WTC11 (cell line): ENCODE measurements at regions not wholly inside any gene's neighbourhood (a gene's known extent, or its start where the extent isn't known, plus 50 kb on each side); places are given as distances from the start of the nearest gene placed in this dataset.

ENCODE experiments used
- AR ChIP-seq: fragments of 250-450 bp; sonication (Bioruptor Pico); IDR thresholded peaks from 2 replicates; pipeline ENCODE4 v1.9.0; 2021; ENCODE audit warnings: mild to moderate bottlenecking
- ARID4B ChIP-seq: sonication (generic); formaldehyde crosslinking; IDR thresholded peaks from 2 replicates; pipeline ENCODE4 v1.8.0; 2023; ENCODE audit warnings: missing genetic modification reagents, mild to moderate bottlenecking, borderline replicate concordance
- ATF2 ChIP-seq: sonication (generic); formaldehyde crosslinking; IDR thresholded peaks from 2 replicates; pipeline ENCODE4 v1.8.1; 2022; ENCODE audit warnings: low read depth, missing genetic modification reagents, borderline replicate concordance
- CREB1 ChIP-seq: sonication (generic); formaldehyde crosslinking; IDR thresholded peaks from 2 replicates; pipeline ENCODE4 v1.8.0; 2023; ENCODE audit warnings: mild to moderate bottlenecking, missing genetic modification reagents
- FOXP1 ChIP-seq: sonication (generic); formaldehyde crosslinking; IDR thresholded peaks from 2 replicates; pipeline ENCODE4 v1.8.0; 2022; ENCODE audit warnings: missing genetic modification reagents, mild to moderate bottlenecking, moderate library complexity, borderline replicate concordance
- GABPB1 ChIP-seq: sonication (generic); formaldehyde crosslinking; IDR thresholded peaks from 2 replicates; pipeline ENCODE4 v1.8.1; 2023; ENCODE audit warnings: mild to moderate bottlenecking, missing genetic modification reagents
- HMGXB4 ChIP-seq: sonication (generic); formaldehyde crosslinking; IDR thresholded peaks from 2 replicates; pipeline ENCODE4 v1.8.1; 2023; ENCODE audit warnings: mild to moderate bottlenecking, moderate library complexity, missing genetic modification reagents
- JUN ChIP-seq: sonication (generic); formaldehyde crosslinking; IDR thresholded peaks from 2 replicates; pipeline ENCODE4 v1.8.0; 2023; ENCODE audit warnings: mild to moderate bottlenecking, missing genetic modification reagents
- KAT7 ChIP-seq: sonication (generic); formaldehyde crosslinking; IDR thresholded peaks from 2 replicates; pipeline ENCODE4 v1.8.1; 2023; ENCODE audit warnings: missing genetic modification reagents, mild to moderate bottlenecking, borderline replicate concordance
- NFYB ChIP-seq: sonication (generic); formaldehyde crosslinking; conservative IDR thresholded peaks from 2 replicates; pipeline ENCODE4 v1.8.0; 2022; ENCODE audit warnings: low read depth, missing genetic modification reagents
- PREB ChIP-seq: sonication (generic); formaldehyde crosslinking; IDR thresholded peaks from 2 replicates; pipeline ENCODE4 v1.8.1; 2022; ENCODE audit warnings: mild to moderate bottlenecking, missing genetic modification reagents, moderate library complexity, borderline replicate concordance
- RORB ChIP-seq: fragments of 250-450 bp; sonication (Bioruptor Pico); IDR thresholded peaks from 2 replicates; pipeline ENCODE4 v1.9.0; 2021; ENCODE audit warnings: mild to moderate bottlenecking
- STAT6 ChIP-seq: sonication (generic); formaldehyde crosslinking; conservative IDR thresholded peaks from 2 replicates; pipeline ENCODE4 v1.8.1; 2023; ENCODE audit warnings: mild to moderate bottlenecking, low read depth, missing genetic modification reagents, moderate library complexity
- ZNF317 ChIP-seq: sonication (generic); formaldehyde crosslinking; IDR thresholded peaks from 2 replicates; pipeline ENCODE4 v1.8.1; 2023; ENCODE audit warnings: low read depth, mild to moderate bottlenecking, moderate library complexity, missing genetic modification reagents, borderline replicate concordance

GRCh38 chr10:113427811-113428558 is 124.9 kb upstream of the HABP2 start (continued):
- no peak for TF ChIP-seq HMGXB4
- no peak for TF ChIP-seq PREB (CRISPR knock-in tag)
- no peak for TF ChIP-seq CREB1 (CRISPR knock-in tag)
- TF ChIP-seq ZNF317 (CRISPR knock-in tag): no peak
- no peak for TF ChIP-seq NFYB (CRISPR knock-in tag)
- no peak for TF ChIP-seq GABPB1
- TF ChIP-seq KAT7: no peak
- TF ChIP-seq ARID4B (CRISPR knock-in tag): no peak
- no peak for TF ChIP-seq JUN
- TF ChIP-seq STAT6 (CRISPR knock-in tag): no peak
- no peak for TF ChIP-seq AR (CRISPR knock-in tag)
- TF ChIP-seq ATF2 (CRISPR knock-in tag): no peak
- TF ChIP-seq FOXP1 (CRISPR knock-in tag): no peak
- no peak for TF ChIP-seq RORB
